Neuronal stem cell (in vitro differentiated cells): ENCODE measurements at regions not wholly inside any gene's neighbourhood (a gene's known extent, or its start where the extent isn't known, plus 50 kb on each side); places are given as distances from the start of the nearest gene placed in this dataset.
A peak's percentile ranks its signal among the peaks of the same experiment; 100 is the strongest.

Experiments
- DNase-seq: peaks from one replicate; pipeline ENCODE4 v3.0.0-alpha.2; 2013; ENCODE audit warnings: low spot score
- H2AFZ ChIP-seq: one replicate; pipeline ENCODE4 v1.6.1; 2013; ENCODE audit warnings: mild to moderate bottlenecking, low read length, inconsistent platforms
- H2AK5ac ChIP-seq: 2 replicates; pipeline ENCODE4 v1.6.1; 2013; ENCODE audit warnings: low read depth, mild to moderate bottlenecking, inconsistent platforms, low read length, moderate library complexity, mixed read lengths
- H2BK120ac ChIP-seq: 2 replicates; pipeline ENCODE4 v1.6.1; 2013; ENCODE audit warnings: low read depth, mild to moderate bottlenecking, inconsistent platforms, low read length, moderate library complexity, mixed read lengths
- H2BK12ac ChIP-seq: one replicate; pipeline ENCODE4 v1.6.1; 2013; ENCODE audit warnings: low read length, inconsistent platforms
- H2BK15ac ChIP-seq: 2 replicates; pipeline ENCODE4 v1.6.1; 2013; ENCODE audit warnings: mild to moderate bottlenecking, low read length, inconsistent platforms, mixed read lengths
- H2BK5ac ChIP-seq: one replicate; pipeline ENCODE4 v1.6.1; 2013; ENCODE audit warnings: inconsistent platforms, mild to moderate bottlenecking, low read length, moderate library complexity
- H3K14ac ChIP-seq: one replicate; pipeline ENCODE4 v1.6.1; 2013; ENCODE audit warnings: low read length, inconsistent platforms
- H3K18ac ChIP-seq: 2 replicates; pipeline ENCODE4 v1.6.1; 2013; ENCODE audit warnings: low read length, inconsistent platforms
- H3K23ac ChIP-seq: 2 replicates; pipeline ENCODE4 v1.6.1; 2013; ENCODE audit warnings: low read depth, mild to moderate bottlenecking, mixed read lengths, low read length, inconsistent platforms; ENCODE audit not compliant: poor library complexity
- H3K27ac ChIP-seq: replicated peaks from 3 replicates; pipeline ENCODE4 v1.5.1; 2013; ENCODE audit warnings: low read length, inconsistent platforms
- H3K27me3 ChIP-seq, 3 experiments: 2 replicates each; pipeline ENCODE4 v1.6.1; 2013; ENCODE audit warnings: low read length in 3 of 3, mild to moderate bottlenecking in 2 of 3, inconsistent platforms in 1 of 3, low read depth in 1 of 3, mixed read lengths in 1 of 3, moderate library complexity in 1 of 3; ENCODE audit not compliant: control insufficient read depth in 3 of 3, insufficient read depth in 3 of 3
- H3K36me3 ChIP-seq, 2 donors: replicated peaks in 1 of 2; 2 replicates each; pipeline ENCODE4 v1.6.1; 2013; ENCODE audit warnings: low read length in 2 of 2; ENCODE audit not compliant: control insufficient read depth in 2 of 2, insufficient read depth in 2 of 2
- H3K4ac ChIP-seq: 2 replicates; pipeline ENCODE4 v1.6.1; 2013; ENCODE audit warnings: inconsistent platforms, mild to moderate bottlenecking, low read length, moderate library complexity
- H3K4me1 ChIP-seq, 2 donors: 1 replicate in 1 of 2; 2 replicates in 1 of 2; pipeline ENCODE4 v1.6.1; 2013; ENCODE audit warnings: low read length in 2 of 2, low read depth in 1 of 2; ENCODE audit not compliant: control insufficient read depth in 2 of 2, insufficient read depth in 1 of 2
- H3K4me2 ChIP-seq: one replicate; pipeline ENCODE4 v1.6.1; 2013; ENCODE audit warnings: mild to moderate bottlenecking, low read length, inconsistent platforms; ENCODE audit not compliant: insufficient read depth, poor library complexity, severe bottlenecking
- H3K4me3 ChIP-seq, 2 donors: 2 replicates each; pipeline ENCODE4 v1.5.1; 2013; ENCODE audit warnings: low read length in 2 of 2, mild to moderate bottlenecking in 2 of 2, inconsistent platforms in 1 of 2, moderate library complexity in 1 of 2
- H3K79me1 ChIP-seq: one replicate; pipeline ENCODE4 v1.6.1; 2013; ENCODE audit warnings: low read depth, mild to moderate bottlenecking, inconsistent platforms, low read length, moderate library complexity
- H3K9ac ChIP-seq: one replicate; pipeline ENCODE4 v1.6.1; 2013; ENCODE audit warnings: mild to moderate bottlenecking, low read depth, low read length, inconsistent platforms; ENCODE audit not compliant: poor library complexity
- H3K9me3 ChIP-seq, 2 donors: replicated peaks in 1 of 2; 2 replicates each; pipeline versions ENCODE3 to v1.6.1; 2013; ENCODE audit warnings: low read length in 2 of 2, mild to moderate bottlenecking in 2 of 2, inconsistent platforms in 1 of 2, low read depth in 1 of 2, mixed read lengths in 1 of 2, moderate library complexity in 1 of 2; ENCODE audit not compliant: control insufficient read depth in 2 of 2, insufficient read depth in 1 of 2
- H4K8ac ChIP-seq: one replicate; pipeline ENCODE4 v1.6.1; 2013; ENCODE audit warnings: low read depth, mild to moderate bottlenecking, inconsistent platforms, low read length, moderate library complexity
- H4K91ac ChIP-seq: one replicate; pipeline ENCODE4 v1.6.1; 2013; ENCODE audit warnings: low read length, low read depth, mild to moderate bottlenecking, inconsistent platforms; ENCODE audit not compliant: poor library complexity
- WGBS, 2 donors: extraction: QIAGEN DNeasy Blood & Tissue Kit; methylation state at CpG; one replicate each; pipeline ENCODE4 v1.1.7; 2013; ENCODE audit warnings: missing lambda C conversion rate in 2 of 2, mixed read lengths in 1 of 2; ENCODE audit not compliant: insufficient read length in 2 of 2, insufficient replicate concordance in 1 of 2; ENCODE audit errors: extremely low coverage in 2 of 2; 5-methylcytosine and 5-hydroxymethylcytosine counted together

DNA sequence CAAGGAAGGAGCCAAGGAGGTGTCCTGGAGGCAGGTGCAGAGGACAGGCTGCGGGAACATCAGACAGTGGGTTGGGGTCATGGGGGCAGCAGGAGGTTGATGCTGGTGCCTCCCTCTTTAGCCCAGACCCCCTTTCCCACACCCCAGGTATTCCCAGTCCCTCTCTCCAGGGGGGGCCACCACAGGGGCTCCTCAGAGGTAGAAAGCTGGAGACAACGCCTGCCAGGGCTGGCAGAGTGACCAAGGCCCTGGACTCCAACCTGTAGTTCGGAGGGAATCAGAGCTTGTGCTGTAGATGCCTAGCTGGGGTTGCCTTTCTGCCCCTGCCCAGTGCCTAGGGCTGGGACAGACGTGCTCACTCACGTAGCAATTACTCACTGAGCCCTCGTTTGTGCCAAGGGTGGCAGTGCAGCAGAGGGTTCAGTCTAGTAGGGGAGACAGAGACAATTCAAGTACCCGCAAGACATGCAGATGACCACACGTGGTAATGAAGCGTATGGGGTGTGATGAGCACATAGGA is 148.2 kb downstream of the PTPRU start:
- Histone ChIP-seq H3K4me1 (peaks cover 0 to 4% of the 10 kb centered on the region in 2 donors), H4K91ac (no peak overlapping the region), H2BK12ac (no peak overlapping the region), H3K23ac (no peak overlapping the region), H2BK15ac (no peak overlapping the region), H3K27me3 (no peaks in the 10 kb centered on the region), H3K4me3 (no peak overlapping the region), H3K18ac (peak overlapping the region; percentile 20), H2BK5ac (no peak overlapping the region), H3K4me2 (no peak overlapping the region), H3K9me3 (no peaks in the 10 kb centered on the region), H3K9ac (no peak overlapping the region), H3K79me1 (no peaks in the 10 kb centered on the region), H4K8ac (no peak overlapping the region), H2AFZ (no peak overlapping the region), H3K27ac (no peak overlapping the region), H3K14ac (no peak overlapping the region), H3K36me3 (no peaks in the 10 kb centered on the region), H2BK120ac (no peak overlapping the region), H2AK5ac (no peak overlapping the region), H3K4ac (no peak overlapping the region)
- WGBS, 2 donors, result no CpG with 5 or more reads among the region's 9 CpGs
- DNase-seq, result no peak

DNA sequence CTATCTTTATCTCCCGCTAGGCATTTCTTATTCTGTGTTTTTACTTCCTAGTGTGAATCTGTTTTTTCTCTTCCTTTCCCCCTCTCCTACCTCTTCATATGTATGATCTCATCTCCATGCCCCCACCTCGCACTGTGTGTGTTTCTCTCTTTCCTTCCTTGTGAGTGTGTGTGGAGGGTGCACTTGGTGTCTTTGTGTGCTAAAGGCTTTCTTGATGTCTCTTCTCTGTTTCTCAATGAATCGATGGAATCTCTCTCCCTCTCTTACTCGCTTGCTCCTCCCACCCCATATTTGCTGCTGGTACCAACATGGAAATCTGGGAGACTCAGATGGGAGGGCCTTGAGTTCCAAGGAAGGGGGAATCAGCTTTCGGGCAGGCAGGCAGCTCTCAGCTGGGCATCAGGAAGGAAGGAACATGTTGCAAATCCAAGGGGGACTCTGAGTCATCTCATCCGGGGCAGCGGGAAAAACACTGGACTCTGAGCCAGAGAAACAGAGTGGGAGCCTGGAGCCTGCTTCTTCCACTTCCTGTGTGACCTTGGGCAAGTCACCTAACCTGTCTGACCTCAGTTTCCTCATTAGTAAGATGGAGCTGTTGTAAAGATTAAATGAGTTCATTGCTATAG is 147.5 kb downstream of the PTPRU start:
- no peak overlapping the region for H3K4me3 ChIP-seq
- H3K4me2 ChIP-seq, result no peak overlapping the region
- H4K91ac ChIP-seq, result no peak overlapping the region
- no peak overlapping the region for H3K27ac ChIP-seq
- peaks cover 0 to 5% of the 10 kb centered on the region in 2 donors for H3K9me3 ChIP-seq
- H4K8ac ChIP-seq, result no peak overlapping the region
- H2BK5ac ChIP-seq, result no peak overlapping the region
- H2AK5ac ChIP-seq, result no peak overlapping the region
- H3K23ac ChIP-seq, result no peak overlapping the region
- H2AFZ ChIP-seq, result peak overlapping the region; percentile 17
- no peak overlapping the region for H2BK12ac ChIP-seq
- no peak overlapping the region for H2BK120ac ChIP-seq
- H3K14ac ChIP-seq, result no peak overlapping the region
- DNase-seq, result no peak
- no peak overlapping the region for H3K4ac ChIP-seq
- H3K18ac ChIP-seq, result no peak overlapping the region
- no peaks in the 10 kb centered on the region for H3K27me3 ChIP-seq
- peaks cover 0 to 4% of the 10 kb centered on the region in 2 donors for H3K4me1 ChIP-seq
- no peaks in the 10 kb centered on the region for H3K79me1 ChIP-seq
- no peaks in the 10 kb centered on the region for H3K36me3 ChIP-seq
- no CpG with 5 or more reads among the region's 7 CpGs for WGBS, 2 donors
- H3K9ac ChIP-seq, result no peak overlapping the region
- no peak overlapping the region for H2BK15ac ChIP-seq

DNA sequence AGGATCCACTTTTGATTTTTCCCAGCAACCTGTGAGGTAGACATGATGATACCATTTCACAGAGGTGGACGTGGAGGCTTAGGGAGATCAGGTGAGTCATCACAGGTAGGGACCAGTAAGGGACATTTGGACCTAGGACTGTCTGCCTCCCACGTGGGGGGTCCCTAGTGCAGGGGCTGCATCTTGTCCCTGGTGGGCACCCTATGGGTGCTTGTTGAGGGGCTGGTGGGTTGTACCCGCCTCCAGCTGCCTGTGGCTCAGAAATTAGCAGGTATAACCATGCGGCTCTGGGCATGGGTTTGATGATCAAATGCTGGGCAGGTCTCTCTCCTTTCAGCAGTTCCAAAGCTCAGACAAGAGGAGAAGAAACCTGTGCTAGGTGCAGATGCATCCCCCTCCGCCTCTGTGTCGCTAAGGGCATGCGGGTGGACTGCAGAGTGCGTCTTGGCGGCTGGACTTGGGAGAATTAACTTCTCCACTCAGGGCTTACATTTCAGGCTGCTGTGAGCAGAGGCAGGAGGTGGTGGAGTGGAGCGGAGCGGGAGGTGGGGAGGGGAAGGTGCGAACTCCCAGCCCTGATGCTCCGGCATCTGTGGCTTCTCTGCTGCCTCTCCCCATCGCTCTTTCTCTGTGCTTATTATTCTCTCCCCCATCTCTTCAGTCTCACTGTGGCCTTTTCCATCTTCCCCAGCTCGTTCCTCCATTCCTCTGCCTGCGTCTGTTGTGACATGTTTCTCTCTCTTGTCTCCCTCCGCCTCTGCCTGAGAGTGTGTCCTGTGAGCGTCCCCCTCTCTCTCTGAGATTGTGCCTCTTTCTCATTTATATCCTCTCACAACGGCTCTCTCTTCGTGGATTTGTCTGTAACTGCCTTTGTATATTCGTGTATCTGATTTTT is 146.8 kb downstream of the PTPRU start:
- DNase-seq, result no peak

GRCh38 chr1:29381426-29381825 is 145.1 kb downstream of the PTPRU start:
- Histone ChIP-seq H3K9ac (no peak overlapping the region), H3K4me3 (no peak overlapping the region), H4K91ac (no peak overlapping the region), H3K27me3 (no peaks in the 10 kb centered on the region), H2BK12ac (no peak overlapping the region), H4K8ac (no peak overlapping the region), H2BK5ac (no peak overlapping the region), H3K4me1 (peaks cover 0 to 4% of the 10 kb centered on the region in 2 donors), H3K4ac (no peak overlapping the region), H2BK120ac (no peak overlapping the region), H3K14ac (no peak overlapping the region), H3K4me2 (no peak overlapping the region), H3K23ac (no peak overlapping the region), H2AFZ (no peak overlapping the region), H3K18ac (no peak overlapping the region), H2AK5ac (no peak overlapping the region), H2BK15ac (no peak overlapping the region), H3K36me3 (no peaks in the 10 kb centered on the region), H3K79me1 (no peaks in the 10 kb centered on the region), H3K27ac (no peak overlapping the region), H3K9me3 (peaks cover 0 to 13% of the 10 kb centered on the region in 2 donors)
- no CpG with 5 or more reads among the region's 7 CpGs for WGBS, 2 donors
- DNase-seq, result no peak

More for the DNA sequence above, 146.8 kb downstream of the PTPRU start:
- no peak overlapping the region for H2AK5ac ChIP-seq
- H3K27ac ChIP-seq, result no peak overlapping the region
- H3K4me3 ChIP-seq, result no peak overlapping the region
- no peak overlapping the region for H2BK120ac ChIP-seq
- no peaks in the 10 kb centered on the region for H3K79me1 ChIP-seq
- H4K91ac ChIP-seq, result no peak overlapping the region
- H2BK12ac ChIP-seq, result no peak overlapping the region
- H3K4ac ChIP-seq, result no peak overlapping the region
- H3K9me3 ChIP-seq, result peaks cover 0 to 12% of the 10 kb centered on the region in 2 donors
- H3K9ac ChIP-seq, result no peak overlapping the region
- H3K27me3 ChIP-seq, result no peaks in the 10 kb centered on the region
- H2AFZ ChIP-seq, result peak overlapping the region; percentile 17
- H3K4me2 ChIP-seq, result no peak overlapping the region
- H3K36me3 ChIP-seq, result no peaks in the 10 kb centered on the region
- H3K14ac ChIP-seq, result no peak overlapping the region
- H3K18ac ChIP-seq, result peak overlapping the region; percentile 44
- no peak overlapping the region for H2BK15ac ChIP-seq
- H3K4me1 ChIP-seq, result peaks cover 0 to 4% of the 10 kb centered on the region in 2 donors
- no peak overlapping the region for H3K23ac ChIP-seq
- no peak overlapping the region for H4K8ac ChIP-seq
- WGBS, 2 donors, result no CpG with 5 or more reads among the region's 21 CpGs
- H2BK5ac ChIP-seq, result no peak overlapping the region
